ENCODE measurements at regions not wholly inside any gene's neighbourhood (a gene's known extent, or its start where the extent isn't known, plus 50 kb on each side); places are given as distances from the start of the nearest gene placed in this dataset.

GRCh38 chrX:144730471-144730870 is 516.8 kb upstream of the SPANXN1 start:
- no peak for TF ChIP-seq CREB1 (IDR thresholded peaks at IDR 0.05)
- TF ChIP-seq CTCF (IDR thresholded peaks at IDR 0.05; ENCODE audit: control extremely low read depth in 1 of 3, insufficient read depth in 1 of 3, low read depth in 1 of 3, low read length in 3 of 3): no peak
- TF ChIP-seq POLR2AphosphoS5 (IDR thresholded peaks at IDR 0.05; ENCODE audit: low read depth, low read length): no peak
- no peak for TF ChIP-seq EP300 (IDR thresholded peaks at IDR 0.05; ENCODE audit: borderline replicate concordance in 1 of 2, low read depth in 2 of 2, low read length in 2 of 2)
- TF ChIP-seq POLR2A (IDR thresholded peaks at IDR 0.05; ENCODE audit: control extremely low read depth in 1 of 2, low read depth in 2 of 2, low read length in 2 of 2): no peak
- no peak for TF ChIP-seq ATF3 (IDR thresholded peaks at IDR 0.05; ENCODE audit: insufficient read depth, low read depth, low read length)
- TF ChIP-seq EZH2 (IDR thresholded peaks at IDR 0.05; ENCODE audit: low read depth, low read length, severe bottlenecking): no peak
- TF ChIP-seq E2F6 (IDR thresholded peaks at IDR 0.05): no peak

Measured in H1 (cell line).